Activated B cell treated with CpG ODN at 0.5 μM for 24 hours (primary cell): ENCODE measurements at regions not wholly inside any gene's neighbourhood (a gene's known extent, or its start where the extent isn't known, plus 50 kb on each side); places are given as distances from the start of the nearest gene placed in this dataset.

Source experiments
- ATAC-seq: fragments of 200-7000 bp; cut with Tn5 transposase; one replicate; pipeline ENCODE4 v1.10.0; 2021; ENCODE audit warnings: low read depth, mild to moderate bottlenecking, moderate library complexity
- CTCF ChIA-PET: fragments of 350-600 bp; sonication (Branson Sonifier 250); formaldehyde crosslinking; loops from one replicate; lab custom pipeline; 2021; ENCODE audit warnings: antibody characterized with exemption; lab: Charles Lee
- POLR2A ChIA-PET: fragments of 350-600 bp; sonication (Branson Sonifier 250); formaldehyde crosslinking; loops from one replicate; lab custom pipeline; 2021; ENCODE audit warnings: antibody characterized with exemption; lab: Charles Lee
- DNase-seq: peaks from one replicate; pipeline ENCODE4 v3.0.0; 2022
- H3K27ac Mint-ChIP-seq: one replicate; pipeline ENCODE4 v1.8.0; 2020; ENCODE audit warnings: mixed read lengths
- H3K27me3 Mint-ChIP-seq: one replicate; pipeline ENCODE4 v1.8.0; 2021; ENCODE audit warnings: mixed read lengths
- H3K36me3 Mint-ChIP-seq: one replicate; pipeline ENCODE4 v1.8.0; 2021; ENCODE audit warnings: low read depth, mixed read lengths
- H3K4me1 Mint-ChIP-seq: one replicate; pipeline ENCODE4 v1.8.0; 2021; ENCODE audit warnings: mixed read lengths
- H3K4me3 Mint-ChIP-seq: one replicate; pipeline ENCODE4 v1.8.0; 2020; ENCODE audit warnings: mild to moderate bottlenecking, mixed read lengths
- H3K9me3 Mint-ChIP-seq: one replicate; pipeline ENCODE4 v1.8.0; 2020; ENCODE audit warnings: mixed read lengths
- CTCF ChIP-seq: fragments of 200-600 bp; IDR thresholded peaks from one replicate; pipeline ENCODE4 v1.8.0; 2022; ENCODE audit warnings: antibody characterized with exemption, mild to moderate bottlenecking
- intact Hi-C: fragments of 100-400 bp; cut with micrococcal nuclease; formaldehyde crosslinking; loops from one replicate; pipeline ENCODE4 v1.15.1; 2024

GRCh38 chr6:170211404-170212025 lies 79.4 kb downstream of the DLL1 start:
- peaks cover 7% of the 10 kb centered on the region for H3K27me3 Mint-ChIP-seq
- ChIA-PET POLR2A (no interaction called here), CTCF (no interaction called here)
- no peak for TF ChIP-seq CTCF
- DNase-seq (no peak), ATAC-seq (no peak)
- intact Hi-C loops, result no loop called here
- no peaks in the 10 kb centered on the region for H3K4me1 Mint-ChIP-seq
- no peak overlapping the region for H3K27ac Mint-ChIP-seq
- no peaks in the 10 kb centered on the region for H3K36me3 Mint-ChIP-seq
- H3K9me3 Mint-ChIP-seq, result no peaks in the 10 kb centered on the region
- H3K4me3 Mint-ChIP-seq, result no peak overlapping the region

- TF ChIP-seq CTCF, result no peak
- DNase-seq, result no peak
- intact Hi-C loops, result no loop called here
- no peak overlapping the region for H3K27ac Mint-ChIP-seq
- ChIA-PET POLR2A (no interaction called here), CTCF (no interaction called here)
- no peak for ATAC-seq
- no peak overlapping the region for H3K4me3 Mint-ChIP-seq
- H3K9me3 Mint-ChIP-seq, result no peaks in the 10 kb centered on the region
- H3K4me1 Mint-ChIP-seq, result no peaks in the 10 kb centered on the region
- H3K36me3 Mint-ChIP-seq, result no peaks in the 10 kb centered on the region
- peaks cover 7% of the 10 kb centered on the region for H3K27me3 Mint-ChIP-seq
Observed at GRCh38 chr6:170210651-170211403, 80.1 kb downstream of the DLL1 start.

- H3K9me3 Mint-ChIP-seq, result no peaks in the 10 kb centered on the region
- DNase-seq (no peak), ATAC-seq (no peak)
- no peaks in the 10 kb centered on the region for H3K36me3 Mint-ChIP-seq
- H3K4me1 Mint-ChIP-seq, result no peaks in the 10 kb centered on the region
- intact Hi-C loops, result no loop called here
- CTCF ChIA-PET, result no interaction called here
- no peak overlapping the region for H3K27ac Mint-ChIP-seq
- no peak overlapping the region for H3K4me3 Mint-ChIP-seq
- H3K27me3 Mint-ChIP-seq, result peaks cover 7% of the 10 kb centered on the region
- no peak for TF ChIP-seq CTCF
- POLR2A ChIA-PET, result no interaction called here
Observed at GRCh38 chr6:170210026-170210390, 80.9 kb downstream of the DLL1 start.

GRCh38 chr6:170209354-170210025 lies 81.4 kb downstream of the DLL1 start:
- ATAC-seq, result no peak
- CTCF ChIA-PET, result no interaction called here
- TF ChIP-seq CTCF, result no peak
- peaks cover 7% of the 10 kb centered on the region for H3K27me3 Mint-ChIP-seq
- H3K4me3 Mint-ChIP-seq, result no peak overlapping the region
- intact Hi-C loops, result no loop called here
- no peaks in the 10 kb centered on the region for H3K36me3 Mint-ChIP-seq
- no peaks in the 10 kb centered on the region for H3K4me1 Mint-ChIP-seq
- peaks cover 2% of the 10 kb centered on the region for H3K9me3 Mint-ChIP-seq
- no peak overlapping the region for H3K27ac Mint-ChIP-seq
- DNase-seq, result no peak
- POLR2A ChIA-PET, result no interaction called here

GRCh38 chr6:170208651-170209353 lies 82.1 kb downstream of the DLL1 start:
- Mint-ChIP-seq H3K9me3 (peaks cover 6% of the 10 kb centered on the region), H3K27ac (no peak overlapping the region), H3K27me3 (peaks cover 7% of the 10 kb centered on the region), H3K4me3 (no peak overlapping the region), H3K36me3 (no peaks in the 10 kb centered on the region), H3K4me1 (no peaks in the 10 kb centered on the region)
- DNase-seq (no peak), ATAC-seq (no peak)
- no peak for TF ChIP-seq CTCF
- ChIA-PET POLR2A (no interaction called here), CTCF (no interaction called here)
- intact Hi-C loops, result no loop called here
